ENCODE measurements at regions not wholly inside any gene's neighbourhood (a gene's known extent, or its start where the extent isn't known, plus 50 kb on each side); places are given as distances from the start of the nearest gene placed in this dataset.
"Not testable (repeated sequence)": the region's sequence is repeated elsewhere in the genome, so short reads cannot be mapped to it uniquely, and the experiment has no call there.

DNA sequence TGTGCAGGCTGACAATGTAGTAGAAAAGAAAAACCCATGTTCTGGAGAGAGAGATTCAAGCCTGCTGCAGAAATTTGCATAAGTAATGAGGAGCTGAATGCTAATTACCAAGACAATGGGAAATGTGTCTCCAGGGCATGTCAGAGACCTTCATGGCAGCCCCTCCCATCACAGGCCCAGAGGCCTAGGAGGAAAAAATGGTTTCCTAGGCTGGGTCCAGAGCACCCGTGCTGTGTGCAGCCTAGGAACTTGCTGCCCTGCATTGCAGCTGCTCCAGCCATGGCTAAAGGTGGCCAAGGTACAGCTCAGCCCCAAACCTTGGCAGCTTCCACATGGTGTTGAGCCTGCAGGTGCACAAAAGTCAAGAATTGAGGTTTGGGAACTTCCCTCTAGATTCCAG is 402.3 kb downstream of the PRR32 start:
- not testable (repeated sequence) for DNase-seq (ENCODE audit: low spot score); H3K9ac ChIP-seq (ENCODE audit: low read depth in 1 of 2, low read length in 2 of 2); H3K4me3 ChIP-seq (ENCODE audit: low read depth in 1 of 3, low read length in 3 of 3); H3K4me1 ChIP-seq (ENCODE audit: control insufficient read depth in 4 of 4, insufficient read depth in 4 of 4, low read length in 3 of 4); H3K27ac ChIP-seq (ENCODE audit: low read depth in 1 of 2, low read length in 2 of 2); H3K36me3 ChIP-seq (ENCODE audit: control insufficient read depth in 4 of 4, insufficient read depth in 3 of 4, low read depth in 1 of 4, low read length in 3 of 4); H3K27me3 ChIP-seq (ENCODE audit: control insufficient read depth in 4 of 4, insufficient read depth in 4 of 4, low read length in 3 of 4)
- 82% methylated on average over 1 of the region's 1 CpG for WGBS
- H3K9me3 ChIP-seq (ENCODE audit: control insufficient read depth in 4 of 4, low read length in 3 of 4) = peaks cover 0 to 11% (median 4%) of the 10 kb centered on the region in 4 donors

DNA sequence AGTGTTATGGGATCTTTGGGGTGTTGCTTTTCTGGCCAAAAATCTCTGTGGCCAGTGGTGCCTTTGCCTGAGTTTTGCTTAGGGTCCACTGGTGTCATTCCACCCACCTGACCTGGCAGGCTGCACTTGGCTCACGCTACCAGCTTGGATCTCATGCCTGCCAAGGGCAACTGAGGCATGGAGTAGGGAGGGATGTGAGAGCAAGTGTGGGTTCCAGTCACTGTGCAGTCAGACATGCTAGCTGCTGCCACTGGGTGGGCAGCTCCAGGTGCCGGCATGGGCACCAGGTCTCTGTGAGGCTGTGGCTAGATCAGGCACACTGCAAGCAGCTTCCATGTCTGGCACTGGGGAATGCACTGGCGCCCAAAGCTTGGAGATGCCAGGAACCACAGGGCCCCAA is 424.1 kb downstream of the PRR32 start:
- H3K27me3 ChIP-seq (ENCODE audit: control insufficient read depth in 4 of 4, insufficient read depth in 4 of 4, low read length in 3 of 4) = no peaks in the 10 kb centered on the region
- TF ChIP-seq NR2F2 (IDR thresholded peaks at IDR 0.05) (no peak), HNF4A (conservative IDR thresholded peaks at IDR 0.05) (no peak), ZBTB33 (IDR thresholded peaks at IDR 0.05) (no peak), RXRA (IDR thresholded peaks at IDR 0.05) (no peak), EGR1 (IDR thresholded peaks at IDR 0.05; ENCODE audit: low read depth in 2 of 2) (no peak), HNF4G (IDR thresholded peaks at IDR 0.05) (no peak)
- TF ChIP-seq, protein P1, sequence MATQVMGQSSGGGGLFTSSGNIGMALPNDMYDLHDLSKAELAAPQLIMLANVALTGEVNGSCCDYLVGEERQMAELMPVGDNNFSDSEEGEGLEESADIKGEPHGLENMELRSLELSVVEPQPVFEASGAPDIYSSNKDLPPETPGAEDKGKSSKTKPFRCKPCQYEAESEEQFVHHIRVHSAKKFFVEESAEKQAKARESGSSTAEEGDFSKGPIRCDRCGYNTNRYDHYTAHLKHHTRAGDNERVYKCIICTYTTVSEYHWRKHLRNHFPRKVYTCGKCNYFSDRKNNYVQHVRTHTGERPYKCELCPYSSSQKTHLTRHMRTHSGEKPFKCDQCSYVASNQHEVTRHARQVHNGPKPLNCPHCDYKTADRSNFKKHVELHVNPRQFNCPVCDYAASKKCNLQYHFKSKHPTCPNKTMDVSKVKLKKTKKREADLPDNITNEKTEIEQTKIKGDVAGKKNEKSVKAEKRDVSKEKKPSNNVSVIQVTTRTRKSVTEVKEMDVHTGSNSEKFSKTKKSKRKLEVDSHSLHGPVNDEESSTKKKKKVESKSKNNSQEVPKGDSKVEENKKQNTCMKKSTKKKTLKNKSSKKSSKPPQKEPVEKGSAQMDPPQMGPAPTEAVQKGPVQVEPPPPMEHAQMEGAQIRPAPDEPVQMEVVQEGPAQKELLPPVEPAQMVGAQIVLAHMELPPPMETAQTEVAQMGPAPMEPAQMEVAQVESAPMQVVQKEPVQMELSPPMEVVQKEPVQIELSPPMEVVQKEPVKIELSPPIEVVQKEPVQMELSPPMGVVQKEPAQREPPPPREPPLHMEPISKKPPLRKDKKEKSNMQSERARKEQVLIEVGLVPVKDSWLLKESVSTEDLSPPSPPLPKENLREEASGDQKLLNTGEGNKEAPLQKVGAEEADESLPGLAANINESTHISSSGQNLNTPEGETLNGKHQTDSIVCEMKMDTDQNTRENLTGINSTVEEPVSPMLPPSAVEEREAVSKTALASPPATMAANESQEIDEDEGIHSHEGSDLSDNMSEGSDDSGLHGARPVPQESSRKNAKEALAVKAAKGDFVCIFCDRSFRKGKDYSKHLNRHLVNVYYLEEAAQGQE (IDR thresholded peaks at IDR 0.05) = no peak
- TF ChIP-seq, protein P2, sequence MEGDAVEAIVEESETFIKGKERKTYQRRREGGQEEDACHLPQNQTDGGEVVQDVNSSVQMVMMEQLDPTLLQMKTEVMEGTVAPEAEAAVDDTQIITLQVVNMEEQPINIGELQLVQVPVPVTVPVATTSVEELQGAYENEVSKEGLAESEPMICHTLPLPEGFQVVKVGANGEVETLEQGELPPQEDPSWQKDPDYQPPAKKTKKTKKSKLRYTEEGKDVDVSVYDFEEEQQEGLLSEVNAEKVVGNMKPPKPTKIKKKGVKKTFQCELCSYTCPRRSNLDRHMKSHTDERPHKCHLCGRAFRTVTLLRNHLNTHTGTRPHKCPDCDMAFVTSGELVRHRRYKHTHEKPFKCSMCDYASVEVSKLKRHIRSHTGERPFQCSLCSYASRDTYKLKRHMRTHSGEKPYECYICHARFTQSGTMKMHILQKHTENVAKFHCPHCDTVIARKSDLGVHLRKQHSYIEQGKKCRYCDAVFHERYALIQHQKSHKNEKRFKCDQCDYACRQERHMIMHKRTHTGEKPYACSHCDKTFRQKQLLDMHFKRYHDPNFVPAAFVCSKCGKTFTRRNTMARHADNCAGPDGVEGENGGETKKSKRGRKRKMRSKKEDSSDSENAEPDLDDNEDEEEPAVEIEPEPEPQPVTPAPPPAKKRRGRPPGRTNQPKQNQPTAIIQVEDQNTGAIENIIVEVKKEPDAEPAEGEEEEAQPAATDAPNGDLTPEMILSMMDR (IDR thresholded peaks at IDR 0.05; ENCODE audit: low read depth, low read length, missing input control) = no peak
- TF ChIP-seq, protein P3, sequence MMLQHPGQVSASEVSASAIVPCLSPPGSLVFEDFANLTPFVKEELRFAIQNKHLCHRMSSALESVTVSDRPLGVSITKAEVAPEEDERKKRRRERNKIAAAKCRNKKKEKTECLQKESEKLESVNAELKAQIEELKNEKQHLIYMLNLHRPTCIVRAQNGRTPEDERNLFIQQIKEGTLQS (IDR thresholded peaks at IDR 0.05) = no peak
- TF ChIP-seq, protein P4, sequence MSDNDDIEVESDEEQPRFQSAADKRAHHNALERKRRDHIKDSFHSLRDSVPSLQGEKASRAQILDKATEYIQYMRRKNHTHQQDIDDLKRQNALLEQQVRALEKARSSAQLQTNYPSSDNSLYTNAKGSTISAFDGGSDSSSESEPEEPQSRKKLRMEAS (IDR thresholded peaks at IDR 0.05) = no peak
- no peaks in the 10 kb centered on the region for H3K36me3 ChIP-seq (ENCODE audit: control insufficient read depth in 4 of 4, insufficient read depth in 3 of 4, low read depth in 1 of 4, low read length in 3 of 4)
- H3K27ac ChIP-seq (ENCODE audit: low read depth in 1 of 2, low read length in 2 of 2) = no peak overlapping the region
- WGBS = 73% methylated on average over 3 of the region's 3 CpGs
- DNase-seq (ENCODE audit: low spot score) = no peak
- H3K9ac ChIP-seq (ENCODE audit: low read depth in 1 of 2, low read length in 2 of 2) = no peak overlapping the region
- H3K4me3 ChIP-seq (ENCODE audit: low read depth in 1 of 3, low read length in 3 of 3) = no peak overlapping the region
- H3K9me3 ChIP-seq (ENCODE audit: control insufficient read depth in 4 of 4, low read length in 3 of 4) = peaks cover 0 to 2% (median 0%) of the 10 kb centered on the region in 4 donors
- no peaks in the 10 kb centered on the region for H3K4me1 ChIP-seq (ENCODE audit: control insufficient read depth in 4 of 4, insufficient read depth in 4 of 4, low read length in 3 of 4)
